ENCODE measurements at regions not wholly inside any gene's neighbourhood (a gene's known extent, or its start where the extent isn't known, plus 50 kb on each side); places are given as distances from the start of the nearest gene placed in this dataset.

DNA sequence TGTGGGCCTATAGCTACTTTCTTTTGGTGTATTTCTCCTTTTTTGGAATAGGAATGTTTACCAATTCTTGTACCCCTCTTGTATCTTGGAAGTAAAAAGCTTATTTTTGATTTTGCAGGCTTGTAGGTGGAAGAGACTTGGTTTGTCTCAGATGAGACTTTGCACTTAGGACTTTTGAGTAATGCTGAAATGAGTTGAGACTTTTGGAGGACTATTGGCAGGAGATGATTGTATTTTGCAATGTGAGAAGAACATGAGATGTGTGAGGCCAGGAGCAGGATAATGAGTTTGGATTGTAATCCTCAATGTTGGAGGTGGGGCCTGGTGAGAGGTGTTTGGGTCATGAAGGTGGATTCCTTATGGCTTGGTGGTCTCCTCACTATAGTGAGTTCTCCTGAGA, 106.3 kb downstream of the KBTBD8 start:
- no peak for DNase-seq (ENCODE audit: low read depth in 2 of 2)
- H3K4me3 ChIP-seq (replicated peaks in 1 of 2; ENCODE audit: low read depth in 2 of 2, low read length in 2 of 2): no peak overlapping the region
- TF ChIP-seq, protein P1, sequence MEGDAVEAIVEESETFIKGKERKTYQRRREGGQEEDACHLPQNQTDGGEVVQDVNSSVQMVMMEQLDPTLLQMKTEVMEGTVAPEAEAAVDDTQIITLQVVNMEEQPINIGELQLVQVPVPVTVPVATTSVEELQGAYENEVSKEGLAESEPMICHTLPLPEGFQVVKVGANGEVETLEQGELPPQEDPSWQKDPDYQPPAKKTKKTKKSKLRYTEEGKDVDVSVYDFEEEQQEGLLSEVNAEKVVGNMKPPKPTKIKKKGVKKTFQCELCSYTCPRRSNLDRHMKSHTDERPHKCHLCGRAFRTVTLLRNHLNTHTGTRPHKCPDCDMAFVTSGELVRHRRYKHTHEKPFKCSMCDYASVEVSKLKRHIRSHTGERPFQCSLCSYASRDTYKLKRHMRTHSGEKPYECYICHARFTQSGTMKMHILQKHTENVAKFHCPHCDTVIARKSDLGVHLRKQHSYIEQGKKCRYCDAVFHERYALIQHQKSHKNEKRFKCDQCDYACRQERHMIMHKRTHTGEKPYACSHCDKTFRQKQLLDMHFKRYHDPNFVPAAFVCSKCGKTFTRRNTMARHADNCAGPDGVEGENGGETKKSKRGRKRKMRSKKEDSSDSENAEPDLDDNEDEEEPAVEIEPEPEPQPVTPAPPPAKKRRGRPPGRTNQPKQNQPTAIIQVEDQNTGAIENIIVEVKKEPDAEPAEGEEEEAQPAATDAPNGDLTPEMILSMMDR (IDR thresholded peaks at IDR 0.05; ENCODE audit: low read depth, low read length): no peak

DNA sequence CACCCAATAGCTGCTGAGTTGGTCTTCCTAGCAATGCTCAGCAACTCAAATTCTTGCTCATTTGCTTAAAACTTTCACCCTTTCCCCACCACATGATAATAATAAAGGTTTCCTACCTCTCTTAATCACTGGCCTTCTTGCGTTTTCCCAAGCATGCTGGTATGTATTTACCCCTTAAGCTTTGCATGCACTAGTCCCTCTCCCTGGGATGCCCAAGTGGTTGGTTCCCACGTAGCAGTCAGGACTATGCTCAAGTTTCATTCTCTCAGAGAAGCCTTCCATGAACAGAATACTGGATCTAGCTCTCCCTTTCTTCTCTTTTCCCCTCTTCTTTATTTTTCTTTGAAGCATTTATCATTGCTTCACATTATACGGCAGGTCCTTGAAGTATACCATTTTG, 108.8 kb downstream of the KBTBD8 start:
- H3K4me3 ChIP-seq (replicated peaks in 1 of 2; ENCODE audit: low read depth in 2 of 2, low read length in 2 of 2): no peak overlapping the region
- TF ChIP-seq, protein P1 (IDR thresholded peaks at IDR 0.05; ENCODE audit: low read depth, low read length): no peak
- DNase-seq (ENCODE audit: low read depth in 2 of 2): no peak

DNA sequence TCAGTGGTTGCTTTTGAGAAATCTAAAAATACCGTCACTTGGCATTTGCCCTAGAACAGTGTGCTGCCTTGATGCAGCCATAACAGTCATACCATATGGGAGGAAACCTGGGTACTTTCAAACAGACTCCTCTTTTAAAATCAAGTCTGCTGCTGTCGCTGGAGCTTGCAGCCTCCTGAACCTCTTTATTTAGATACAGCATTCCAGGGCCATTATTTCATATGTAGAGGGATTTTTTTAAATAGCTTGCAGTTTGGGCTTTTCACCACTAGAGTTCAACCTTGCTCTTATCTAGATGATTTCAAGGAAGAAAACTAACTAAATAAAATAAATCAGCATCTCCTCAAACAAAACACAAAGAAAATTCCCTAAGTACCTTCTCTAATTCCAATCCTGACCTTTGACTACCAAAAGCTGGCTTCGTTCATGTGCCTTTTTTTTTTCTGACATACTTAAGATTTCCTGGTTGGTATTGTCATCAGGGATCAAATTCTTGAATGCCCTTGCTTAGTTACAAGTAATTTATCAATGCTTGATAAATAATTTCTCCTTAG, 111.6 kb downstream of the KBTBD8 start:
- H3K4me3 ChIP-seq (replicated peaks in 1 of 2; ENCODE audit: low read depth in 2 of 2, low read length in 2 of 2): no peak overlapping the region
- TF ChIP-seq, protein P1 (IDR thresholded peaks at IDR 0.05; ENCODE audit: low read depth, low read length): peak; percentile 73
- peak; percentile 71 to 86 for DNase-seq (ENCODE audit: low read depth in 2 of 2)

DNA sequence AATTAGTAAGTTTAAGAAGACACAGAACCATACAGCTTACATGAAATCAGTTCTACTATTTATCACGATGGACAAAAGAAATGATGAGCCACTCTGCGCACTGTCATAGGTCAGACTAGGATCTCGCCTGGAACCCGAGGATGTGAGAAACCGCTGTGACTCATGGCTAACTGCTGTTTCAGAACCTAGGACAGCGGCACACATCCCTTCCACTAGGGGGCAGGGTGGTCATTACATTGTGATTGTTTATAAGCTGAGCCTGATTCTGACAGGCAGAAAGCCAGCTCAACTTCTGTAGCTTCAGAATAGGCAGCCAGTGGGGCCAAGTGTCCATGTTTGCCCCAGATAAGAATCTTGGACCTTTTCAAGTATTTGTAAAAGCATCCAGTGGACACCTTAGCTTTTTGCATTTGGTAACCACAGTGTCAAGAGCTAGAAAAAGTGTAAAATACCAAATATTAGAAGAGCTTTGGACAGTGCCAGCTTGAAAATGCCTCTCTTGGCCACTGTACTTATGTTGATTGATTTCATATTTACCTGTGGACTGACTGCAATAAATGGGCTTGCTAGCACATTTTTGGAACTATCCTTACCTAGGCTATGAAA, 115.8 kb downstream of the KBTBD8 start:
- TF ChIP-seq, protein P1 (IDR thresholded peaks at IDR 0.05; ENCODE audit: low read depth, low read length): peak; percentile 92
- no peak overlapping the region for H3K4me3 ChIP-seq (replicated peaks in 1 of 2; ENCODE audit: low read depth in 2 of 2, low read length in 2 of 2)
- DNase-seq (ENCODE audit: low read depth in 2 of 2): peak; percentile 85 to 91

DNA sequence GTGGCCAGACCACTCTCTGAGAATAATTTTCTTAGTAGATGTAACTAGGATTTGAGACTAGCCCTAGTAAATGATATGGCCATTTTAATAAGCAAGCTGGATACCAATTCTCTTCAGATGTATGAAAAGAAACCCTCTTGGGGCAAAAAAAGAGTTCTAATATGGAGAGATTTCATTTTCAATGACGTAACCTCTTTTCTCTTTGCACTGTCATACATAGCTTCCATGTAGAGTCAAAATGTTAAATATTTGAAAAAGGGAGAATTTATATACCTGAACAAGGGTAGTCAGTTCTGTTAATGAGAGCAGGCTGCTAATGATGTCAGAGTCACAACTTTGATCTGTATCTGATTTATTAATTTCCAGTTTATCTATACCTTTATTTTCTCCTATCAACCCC, 120.0 kb downstream of the KBTBD8 start:
- DNase-seq (ENCODE audit: low read depth in 2 of 2): no peak
- TF ChIP-seq, protein P1 (IDR thresholded peaks at IDR 0.05; ENCODE audit: low read depth, low read length): no peak

DNA sequence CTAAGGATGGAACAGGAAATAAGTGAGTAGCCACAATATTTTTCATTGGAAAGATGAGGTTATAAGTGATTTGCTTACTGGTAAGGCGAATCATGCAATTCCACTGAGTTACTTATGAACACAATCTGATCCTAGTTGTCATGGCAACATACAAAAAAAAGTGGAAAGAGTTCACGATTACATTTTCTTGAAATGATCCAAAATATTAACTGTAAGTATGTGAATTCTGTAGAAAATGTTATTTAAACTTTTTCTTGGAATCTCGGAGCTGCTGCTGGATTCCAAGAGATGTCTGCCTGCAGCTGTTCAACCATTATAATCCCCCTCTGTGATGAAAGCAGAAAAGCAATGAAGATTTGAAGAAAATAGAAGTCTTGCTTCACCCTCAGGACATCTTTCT, 120.5 kb downstream of the KBTBD8 start:
- H3K4me3 ChIP-seq (replicated peaks in 1 of 2; ENCODE audit: low read depth in 2 of 2, low read length in 2 of 2): no peak overlapping the region
- no peak for DNase-seq (ENCODE audit: low read depth in 2 of 2)
- TF ChIP-seq, protein P1 (IDR thresholded peaks at IDR 0.05; ENCODE audit: low read depth, low read length): no peak

More for the DNA sequence above, 120.0 kb downstream of the KBTBD8 start:
- H3K4me3 ChIP-seq (replicated peaks in 1 of 2; ENCODE audit: low read depth in 2 of 2, low read length in 2 of 2): no peak overlapping the region

DNA sequence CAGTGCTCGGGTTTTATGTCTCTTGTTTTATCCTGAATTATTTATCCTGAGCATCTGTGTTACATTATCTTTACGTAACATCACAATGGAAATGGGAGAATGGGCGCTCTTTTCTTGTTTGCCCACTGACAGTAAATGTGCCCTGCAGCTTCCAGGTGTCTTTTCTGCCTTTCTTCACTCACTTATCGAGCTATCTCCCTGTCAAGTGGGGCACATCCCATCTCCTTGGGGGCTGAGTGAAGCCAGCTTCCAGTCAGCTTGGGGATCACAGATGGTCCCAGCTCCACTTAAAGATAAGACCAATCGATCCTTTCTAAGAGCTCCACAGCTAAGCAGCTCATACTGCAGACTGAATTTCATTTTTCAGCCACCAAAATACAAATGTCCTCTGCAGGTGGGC, 125.8 kb downstream of the KBTBD8 start:
- TF ChIP-seq, protein P1 (IDR thresholded peaks at IDR 0.05; ENCODE audit: low read depth, low read length): no peak
- H3K4me3 ChIP-seq (replicated peaks in 1 of 2; ENCODE audit: low read depth in 2 of 2, low read length in 2 of 2): no peak overlapping the region
- DNase-seq (ENCODE audit: low read depth in 2 of 2): no peak
